A549 (cell line): ENCODE measurements at regions not wholly inside any gene's neighbourhood (a gene's known extent, or its start where the extent isn't known, plus 50 kb on each side); places are given as distances from the start of the nearest gene placed in this dataset.

Experiments used
- ATAC-seq, 2 experiments: fragments of 200-7000 bp in 1 of 2; fragments of >200 bp in 1 of 2; cut with Nextera tagmentation in 1 of 2; cut with Tn5 transposase in 1 of 2; 3 replicates each; pipeline versions ENCODE4 v1.8.0 to v1.9.1; 2018 to 2020; ENCODE audit warnings: mild to moderate bottlenecking in 1 of 2, moderate library complexity in 1 of 2
- CTCF ChIA-PET: fragments of 300-600 bp; sonication (Branson Sonifier 250); formaldehyde crosslinking; extraction: SDS; loops from one replicate; lab custom pipeline; 2021; ENCODE audit warnings: antibody characterized with exemption, inconsistent platforms; lab: Yijun Ruan, JAX
- POLR2A ChIA-PET: fragments of 350-600 bp; formaldehyde crosslinking; extraction: SDS; loops from one replicate; lab custom pipeline; 2021; ENCODE audit warnings: antibody characterized with exemption, inconsistent platforms; lab: Yijun Ruan, JAX
- DNase-seq, 2 experiments: peaks; one replicate each; pipeline versions ENCODE4 v3.0.0 to v3.0.0-alpha.2; 2011 to 2016; ENCODE audit warnings: low read depth in 1 of 2, low spot score in 1 of 2
- FAIRE-seq: peaks from 2 replicates; lab custom pipeline; 2011; peaks lifted over from hg19 to GRCh38; lab: Jason Lieb, UNC
- H3K27ac ChIP-seq, 2 experiments: fragments of >200 bp; sonication (Bioruptor Twin); formaldehyde crosslinking; 3 replicates each; pipeline ENCODE4 v1.5.1; 2016 to 2017
- H3K4me1 ChIP-seq: fragments of >200 bp; sonication (Bioruptor Twin); formaldehyde crosslinking; 3 replicates; pipeline ENCODE4 v1.6.1; 2016
- H3K4me2 ChIP-seq: fragments of >200 bp; sonication (Bioruptor Twin); formaldehyde crosslinking; 3 replicates; pipeline ENCODE4 v1.6.1; 2016
- H3K4me3 ChIP-seq: fragments of >200 bp; sonication (Bioruptor Twin); formaldehyde crosslinking; 3 replicates; pipeline ENCODE4 v1.5.1; 2016
- H3K9me3 ChIP-seq: fragments of >200 bp; sonication (Bioruptor Twin); formaldehyde crosslinking; 3 replicates; pipeline ENCODE4 v1.6.1; 2016
- CEBPB ChIP-seq, 2 experiments: fragments of >200 bp in 1 of 2; sonication (Bioruptor Twin) in 1 of 2; formaldehyde crosslinking in 1 of 2; IDR thresholded peaks; 2 replicates each; pipeline ENCODE4 v1.6.1; 2012 to 2016
- EHF ChIP-seq: fragments of 250-450 bp; sonication (Bioruptor Pico); IDR thresholded peaks from 2 replicates; pipeline ENCODE4 v1.5.0; 2020; ENCODE audit warnings: mild to moderate bottlenecking
- EP300 ChIP-seq, 2 experiments: fragments of >200 bp; sonication (Bioruptor Twin); formaldehyde crosslinking; IDR thresholded peaks; 2 replicates in 1 of 2; 3 replicates in 1 of 2; pipeline ENCODE4 v1.6.1; 2016 to 2017
- ESRRA ChIP-seq: fragments of 150-350 bp; IDR thresholded peaks from 2 replicates; pipeline ENCODE4 v1.6.1; 2014; ENCODE audit warnings: mild to moderate bottlenecking, low read length, borderline replicate concordance
- HEYL ChIP-seq: fragments of 250-450 bp; sonication (Bioruptor Pico); IDR thresholded peaks from 2 replicates; pipeline ENCODE4 v1.8.0; 2021; ENCODE audit warnings: mild to moderate bottlenecking, moderate library complexity
- JUNB ChIP-seq: fragments of >200 bp; sonication (Bioruptor Twin); formaldehyde crosslinking; IDR thresholded peaks from 2 replicates; pipeline ENCODE4 v1.6.1; 2016
- KDM1A ChIP-seq: fragments of 200-600 bp; sonication (generic); IDR thresholded peaks from 2 replicates; pipeline ENCODE4 v1.6.1; 2016; ENCODE audit warnings: low read depth, mild to moderate bottlenecking
- MYC ChIP-seq: IDR thresholded peaks from 2 replicates; pipeline ENCODE4 v1.6.1; 2012; ENCODE audit warnings: mild to moderate bottlenecking, inconsistent platforms, low read length, improper control_type of control experiment, borderline replicate concordance
- NFE2L2 ChIP-seq: fragments of 150-350 bp; conservative IDR thresholded peaks from 2 replicates; pipeline ENCODE4 v1.6.1; 2014; ENCODE audit warnings: low read length
- NPAS2 ChIP-seq: fragments of 250-450 bp; sonication (Bioruptor Pico); IDR thresholded peaks from 2 replicates; pipeline ENCODE4 v1.8.0; 2022; ENCODE audit warnings: mild to moderate bottlenecking, moderate library complexity, borderline replicate concordance
- RAD21 ChIP-seq, 2 experiments: fragments of >200 bp in 1 of 2; sonication (Bioruptor Twin) in 1 of 2; formaldehyde crosslinking in 1 of 2; IDR thresholded peaks in 1 of 2; conservative IDR thresholded peaks in 1 of 2; 2 replicates in 1 of 2; 3 replicates in 1 of 2; pipeline ENCODE4 v1.6.1; 2012 to 2018; ENCODE audit warnings: inconsistent platforms in 1 of 2
- ZC3H11A ChIP-seq: fragments of 450-650 bp; IDR thresholded peaks from 2 replicates; pipeline ENCODE4 v1.6.1; 2014; ENCODE audit warnings: antibody characterized with exemption, mild to moderate bottlenecking
- WGBS: methylation state at CpG from one replicate; pipeline ENCODE4 v1.1.6; 2017; ENCODE audit errors: missing lambda C conversion rate; 5-methylcytosine and 5-hydroxymethylcytosine counted together
- TF ChIP-seq, protein P1 (sequence below): IDR thresholded peaks from 2 replicates; pipeline ENCODE4 v1.6.1; 2012; ENCODE audit warnings: low read depth, borderline replicate concordance
- TF ChIP-seq, protein P2 (sequence below): fragments of 250-450 bp; sonication (Bioruptor Pico); IDR thresholded peaks from 2 replicates; pipeline ENCODE4 v1.5.0; 2021; ENCODE audit warnings: mild to moderate bottlenecking, moderate library complexity, borderline replicate concordance
- TF ChIP-seq, protein P3 (sequence below): fragments of 200-600 bp; sonication (generic); IDR thresholded peaks from 2 replicates; pipeline ENCODE4 v1.6.1; 2016; ENCODE audit warnings: antibody characterized with exemption, mild to moderate bottlenecking, moderate library complexity
- TF ChIP-seq, protein P4 (sequence below): fragments of >200 bp; sonication (Bioruptor Twin); formaldehyde crosslinking; IDR thresholded peaks from 3 replicates; pipeline ENCODE4 v1.5.1; 2016
- TF ChIP-seq, protein P5 (sequence below): IDR thresholded peaks from 2 replicates; pipeline ENCODE4 v1.6.1; 2012
- TF ChIP-seq, protein P6 (sequence below): fragments of >200 bp; sonication (Bioruptor Twin); formaldehyde crosslinking; IDR thresholded peaks from 3 replicates; pipeline ENCODE4 v1.6.1; 2016

DNA sequence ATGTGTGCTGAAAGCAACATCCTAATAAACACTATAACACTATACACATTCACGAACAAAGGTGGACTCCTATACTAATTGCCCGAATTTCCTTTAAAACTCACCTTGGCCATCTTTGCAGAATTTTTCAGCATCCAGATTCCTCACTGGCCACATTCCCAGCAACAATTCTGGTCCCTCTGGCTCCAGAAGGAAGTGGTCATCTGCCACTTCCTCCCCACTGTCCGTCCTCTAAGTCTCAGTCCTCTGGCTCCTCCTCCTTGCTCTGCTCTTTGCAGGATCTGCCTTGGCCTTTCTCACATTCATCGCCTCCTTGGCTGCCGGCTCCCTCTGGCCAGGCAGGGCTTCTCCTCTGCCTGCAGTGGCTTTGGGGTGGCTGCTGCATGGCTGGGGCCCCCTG, 426.0 kb downstream of the FUT8 start:
- POLR2A ChIA-PET = no interaction called here
- 77% methylated on average over 4 of the region's 5 CpGs for WGBS
- ATAC-seq = no peak
- no peak for FAIRE-seq
- Histone ChIP-seq H3K4me1 (no peaks in the 10 kb centered on the region), H3K4me3 (no peak overlapping the region), H3K4me2 (no peak overlapping the region), H3K9me3 (no peaks in the 10 kb centered on the region), H3K27ac (no peak overlapping the region)
- no peak for DNase-seq
- TF ChIP-seq, protein P1, sequence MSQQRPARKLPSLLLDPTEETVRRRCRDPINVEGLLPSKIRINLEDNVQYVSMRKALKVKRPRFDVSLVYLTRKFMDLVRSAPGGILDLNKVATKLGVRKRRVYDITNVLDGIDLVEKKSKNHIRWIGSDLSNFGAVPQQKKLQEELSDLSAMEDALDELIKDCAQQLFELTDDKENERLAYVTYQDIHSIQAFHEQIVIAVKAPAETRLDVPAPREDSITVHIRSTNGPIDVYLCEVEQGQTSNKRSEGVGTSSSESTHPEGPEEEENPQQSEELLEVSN = no peak
- TF ChIP-seq, protein P2, sequence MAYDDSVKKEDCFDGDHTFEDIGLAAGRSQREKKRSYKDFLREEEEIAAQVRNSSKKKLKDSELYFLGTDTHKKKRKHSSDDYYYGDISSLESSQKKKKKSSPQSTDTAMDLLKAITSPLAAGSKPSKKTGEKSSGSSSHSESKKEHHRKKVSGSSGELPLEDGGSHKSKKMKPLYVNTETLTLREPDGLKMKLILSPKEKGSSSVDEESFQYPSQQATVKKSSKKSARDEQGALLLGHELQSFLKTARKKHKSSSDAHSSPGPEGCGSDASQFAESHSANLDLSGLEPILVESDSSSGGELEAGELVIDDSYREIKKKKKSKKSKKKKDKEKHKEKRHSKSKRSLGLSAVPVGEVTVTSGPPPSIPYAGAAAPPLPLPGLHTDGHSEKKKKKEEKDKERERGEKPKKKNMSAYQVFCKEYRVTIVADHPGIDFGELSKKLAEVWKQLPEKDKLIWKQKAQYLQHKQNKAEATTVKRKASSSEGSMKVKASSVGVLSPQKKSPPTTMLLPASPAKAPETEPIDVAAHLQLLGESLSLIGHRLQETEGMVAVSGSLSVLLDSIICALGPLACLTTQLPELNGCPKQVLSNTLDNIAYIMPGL = no peak
- no peak for TF ChIP-seq NPAS2 (CRISPR knock-in tag)
- TF ChIP-seq CEBPB (IDR thresholded peaks at IDR 0.05) = no peak
- TF ChIP-seq ZC3H11A = no peak
- TF ChIP-seq, protein P3, sequence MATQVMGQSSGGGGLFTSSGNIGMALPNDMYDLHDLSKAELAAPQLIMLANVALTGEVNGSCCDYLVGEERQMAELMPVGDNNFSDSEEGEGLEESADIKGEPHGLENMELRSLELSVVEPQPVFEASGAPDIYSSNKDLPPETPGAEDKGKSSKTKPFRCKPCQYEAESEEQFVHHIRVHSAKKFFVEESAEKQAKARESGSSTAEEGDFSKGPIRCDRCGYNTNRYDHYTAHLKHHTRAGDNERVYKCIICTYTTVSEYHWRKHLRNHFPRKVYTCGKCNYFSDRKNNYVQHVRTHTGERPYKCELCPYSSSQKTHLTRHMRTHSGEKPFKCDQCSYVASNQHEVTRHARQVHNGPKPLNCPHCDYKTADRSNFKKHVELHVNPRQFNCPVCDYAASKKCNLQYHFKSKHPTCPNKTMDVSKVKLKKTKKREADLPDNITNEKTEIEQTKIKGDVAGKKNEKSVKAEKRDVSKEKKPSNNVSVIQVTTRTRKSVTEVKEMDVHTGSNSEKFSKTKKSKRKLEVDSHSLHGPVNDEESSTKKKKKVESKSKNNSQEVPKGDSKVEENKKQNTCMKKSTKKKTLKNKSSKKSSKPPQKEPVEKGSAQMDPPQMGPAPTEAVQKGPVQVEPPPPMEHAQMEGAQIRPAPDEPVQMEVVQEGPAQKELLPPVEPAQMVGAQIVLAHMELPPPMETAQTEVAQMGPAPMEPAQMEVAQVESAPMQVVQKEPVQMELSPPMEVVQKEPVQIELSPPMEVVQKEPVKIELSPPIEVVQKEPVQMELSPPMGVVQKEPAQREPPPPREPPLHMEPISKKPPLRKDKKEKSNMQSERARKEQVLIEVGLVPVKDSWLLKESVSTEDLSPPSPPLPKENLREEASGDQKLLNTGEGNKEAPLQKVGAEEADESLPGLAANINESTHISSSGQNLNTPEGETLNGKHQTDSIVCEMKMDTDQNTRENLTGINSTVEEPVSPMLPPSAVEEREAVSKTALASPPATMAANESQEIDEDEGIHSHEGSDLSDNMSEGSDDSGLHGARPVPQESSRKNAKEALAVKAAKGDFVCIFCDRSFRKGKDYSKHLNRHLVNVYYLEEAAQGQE = no peak
- TF ChIP-seq, protein P4, sequence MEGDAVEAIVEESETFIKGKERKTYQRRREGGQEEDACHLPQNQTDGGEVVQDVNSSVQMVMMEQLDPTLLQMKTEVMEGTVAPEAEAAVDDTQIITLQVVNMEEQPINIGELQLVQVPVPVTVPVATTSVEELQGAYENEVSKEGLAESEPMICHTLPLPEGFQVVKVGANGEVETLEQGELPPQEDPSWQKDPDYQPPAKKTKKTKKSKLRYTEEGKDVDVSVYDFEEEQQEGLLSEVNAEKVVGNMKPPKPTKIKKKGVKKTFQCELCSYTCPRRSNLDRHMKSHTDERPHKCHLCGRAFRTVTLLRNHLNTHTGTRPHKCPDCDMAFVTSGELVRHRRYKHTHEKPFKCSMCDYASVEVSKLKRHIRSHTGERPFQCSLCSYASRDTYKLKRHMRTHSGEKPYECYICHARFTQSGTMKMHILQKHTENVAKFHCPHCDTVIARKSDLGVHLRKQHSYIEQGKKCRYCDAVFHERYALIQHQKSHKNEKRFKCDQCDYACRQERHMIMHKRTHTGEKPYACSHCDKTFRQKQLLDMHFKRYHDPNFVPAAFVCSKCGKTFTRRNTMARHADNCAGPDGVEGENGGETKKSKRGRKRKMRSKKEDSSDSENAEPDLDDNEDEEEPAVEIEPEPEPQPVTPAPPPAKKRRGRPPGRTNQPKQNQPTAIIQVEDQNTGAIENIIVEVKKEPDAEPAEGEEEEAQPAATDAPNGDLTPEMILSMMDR = no peak
- CTCF ChIA-PET = no interaction called here

DNA sequence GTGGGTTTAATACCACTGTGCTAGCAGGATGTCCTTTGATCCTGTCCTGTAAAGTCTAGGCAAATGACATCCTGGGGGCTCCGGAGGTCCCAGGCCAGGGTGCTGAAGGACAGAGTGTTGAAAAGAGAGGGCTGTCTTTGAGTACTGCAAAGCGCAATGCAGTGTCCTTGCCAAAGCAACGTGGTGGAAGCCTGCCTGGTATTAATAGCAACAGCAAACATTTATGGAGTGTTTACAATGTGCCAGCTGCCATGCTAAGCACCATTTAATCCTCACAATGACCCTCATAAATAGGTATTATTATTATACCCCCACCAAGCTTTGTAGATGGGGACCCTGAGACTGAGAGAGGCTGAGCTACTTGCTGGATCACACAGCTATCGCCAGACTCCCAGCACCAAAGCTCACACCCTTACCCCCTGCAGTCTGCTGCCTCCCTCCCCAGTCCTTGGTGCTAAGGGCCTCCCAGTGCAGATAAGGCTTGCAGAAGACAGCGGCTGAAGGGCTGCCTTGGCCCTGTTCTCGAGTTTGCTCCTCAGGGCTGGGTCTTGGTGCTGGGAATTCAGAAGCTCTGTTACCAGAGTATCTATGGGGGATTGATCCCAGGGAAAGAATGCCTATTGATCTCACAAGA, 427.7 kb downstream of the FUT8 start:
- CTCF ChIA-PET = interaction anchor here (1.3 to 1.4 kb wide), 2 partner anchors 16 to 676 kb away, joined by 4 read pairs; no protein-coding TSS in a partner anchor
- DNase-seq (no peak), FAIRE-seq (no peak), ATAC-seq (no peak)
- POLR2A ChIA-PET = no interaction called here
- H3K4me3 ChIP-seq = no peak overlapping the region
- WGBS = 48% methylated on average over 5 of the region's 6 CpGs
- H3K4me1 ChIP-seq = no peaks in the 10 kb centered on the region
- H3K27ac ChIP-seq = no peak overlapping the region
- no peaks in the 10 kb centered on the region for H3K9me3 ChIP-seq
- H3K4me2 ChIP-seq = no peak overlapping the region
- TF ChIP-seq RAD21 (conservative IDR thresholded peaks at IDR 0.05 in 1 of 2, IDR thresholded peaks at IDR 0.05 in 1 of 2) (no peak), MYC (no peak), KDM1A (no peak), EHF (no peak), NFE2L2 (no peak), HEYL (CRISPR knock-in tag) (no peak), EP300 (IDR thresholded peaks at IDR 0.05) (no peak), JUNB (no peak), ESRRA (no peak)
- TF ChIP-seq, protein P5, sequence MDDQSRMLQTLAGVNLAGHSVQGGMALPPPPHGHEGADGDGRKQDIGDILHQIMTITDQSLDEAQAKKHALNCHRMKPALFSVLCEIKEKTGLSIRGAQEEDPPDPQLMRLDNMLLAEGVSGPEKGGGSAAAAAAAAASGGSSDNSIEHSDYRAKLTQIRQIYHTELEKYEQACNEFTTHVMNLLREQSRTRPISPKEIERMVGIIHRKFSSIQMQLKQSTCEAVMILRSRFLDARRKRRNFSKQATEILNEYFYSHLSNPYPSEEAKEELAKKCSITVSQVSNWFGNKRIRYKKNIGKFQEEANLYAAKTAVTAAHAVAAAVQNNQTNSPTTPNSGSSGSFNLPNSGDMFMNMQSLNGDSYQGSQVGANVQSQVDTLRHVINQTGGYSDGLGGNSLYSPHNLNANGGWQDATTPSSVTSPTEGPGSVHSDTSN = no peak
- TF ChIP-seq, protein P3 = no peak
- TF ChIP-seq, protein P6, sequence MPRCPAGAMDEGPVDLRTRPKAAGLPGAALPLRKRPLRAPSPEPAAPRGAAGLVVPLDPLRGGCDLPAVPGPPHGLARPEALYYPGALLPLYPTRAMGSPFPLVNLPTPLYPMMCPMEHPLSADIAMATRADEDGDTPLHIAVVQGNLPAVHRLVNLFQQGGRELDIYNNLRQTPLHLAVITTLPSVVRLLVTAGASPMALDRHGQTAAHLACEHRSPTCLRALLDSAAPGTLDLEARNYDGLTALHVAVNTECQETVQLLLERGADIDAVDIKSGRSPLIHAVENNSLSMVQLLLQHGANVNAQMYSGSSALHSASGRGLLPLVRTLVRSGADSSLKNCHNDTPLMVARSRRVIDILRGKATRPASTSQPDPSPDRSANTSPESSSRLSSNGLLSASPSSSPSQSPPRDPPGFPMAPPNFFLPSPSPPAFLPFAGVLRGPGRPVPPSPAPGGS = no peak
- TF ChIP-seq, protein P4 = no peak
